ENCODE measurements at regions not wholly inside any gene's neighbourhood (a gene's known extent, or its start where the extent isn't known, plus 50 kb on each side); places are given as distances from the start of the nearest gene placed in this dataset.
"Not testable (repeated sequence)": the region's sequence is repeated elsewhere in the genome, so short reads cannot be mapped to it uniquely, and the experiment has no call there.

DNA sequence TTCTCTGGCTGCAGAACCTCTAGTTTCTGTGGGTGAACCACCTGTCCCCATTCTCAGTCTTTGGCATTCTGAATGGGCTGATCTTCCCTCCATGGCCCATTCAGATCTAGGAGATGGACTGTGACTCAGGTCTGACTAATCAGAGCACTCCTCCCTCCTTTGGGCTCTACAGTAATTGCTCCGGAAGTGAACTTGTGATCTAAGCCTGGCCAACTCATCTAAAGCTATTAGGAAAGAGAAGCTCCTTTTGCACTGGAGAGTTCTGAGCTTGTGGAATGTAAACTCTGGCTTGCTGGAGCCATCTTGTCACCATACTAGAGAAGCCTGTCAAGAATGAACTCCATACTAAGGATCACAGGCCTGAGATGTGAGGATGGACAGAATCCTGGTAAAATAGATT, 168.2 kb downstream of the SUDS3 start:
- TF ChIP-seq, protein P1, sequence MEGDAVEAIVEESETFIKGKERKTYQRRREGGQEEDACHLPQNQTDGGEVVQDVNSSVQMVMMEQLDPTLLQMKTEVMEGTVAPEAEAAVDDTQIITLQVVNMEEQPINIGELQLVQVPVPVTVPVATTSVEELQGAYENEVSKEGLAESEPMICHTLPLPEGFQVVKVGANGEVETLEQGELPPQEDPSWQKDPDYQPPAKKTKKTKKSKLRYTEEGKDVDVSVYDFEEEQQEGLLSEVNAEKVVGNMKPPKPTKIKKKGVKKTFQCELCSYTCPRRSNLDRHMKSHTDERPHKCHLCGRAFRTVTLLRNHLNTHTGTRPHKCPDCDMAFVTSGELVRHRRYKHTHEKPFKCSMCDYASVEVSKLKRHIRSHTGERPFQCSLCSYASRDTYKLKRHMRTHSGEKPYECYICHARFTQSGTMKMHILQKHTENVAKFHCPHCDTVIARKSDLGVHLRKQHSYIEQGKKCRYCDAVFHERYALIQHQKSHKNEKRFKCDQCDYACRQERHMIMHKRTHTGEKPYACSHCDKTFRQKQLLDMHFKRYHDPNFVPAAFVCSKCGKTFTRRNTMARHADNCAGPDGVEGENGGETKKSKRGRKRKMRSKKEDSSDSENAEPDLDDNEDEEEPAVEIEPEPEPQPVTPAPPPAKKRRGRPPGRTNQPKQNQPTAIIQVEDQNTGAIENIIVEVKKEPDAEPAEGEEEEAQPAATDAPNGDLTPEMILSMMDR (IDR thresholded peaks at IDR 0.05; ENCODE audit: insufficient read depth, low read depth, low read length, missing control alignments) = no peak
- no peak overlapping the region for H3K4me3 ChIP-seq (ENCODE audit: low read depth, low read length)
- no peak for DNase-seq (ENCODE audit: low read depth)

DNA sequence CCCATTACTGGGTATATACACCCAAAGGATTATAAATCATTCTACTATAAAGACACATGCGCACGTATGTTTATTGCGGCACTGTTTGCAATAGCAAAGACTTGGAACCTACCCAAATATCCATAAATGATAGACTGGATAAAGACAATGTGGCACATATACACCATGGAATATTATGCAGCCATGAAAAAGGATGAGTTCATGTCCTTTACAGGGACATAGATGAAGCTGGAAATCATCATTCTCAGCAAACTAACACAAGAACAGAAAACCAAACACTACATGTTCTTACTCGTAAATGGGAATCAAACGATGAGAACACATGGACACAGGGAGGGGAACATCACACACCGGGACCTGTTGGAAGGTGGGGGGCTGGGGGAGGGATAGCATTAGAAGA, 171.3 kb downstream of the SUDS3 start:
- not testable (repeated sequence) for H3K4me3 ChIP-seq (ENCODE audit: low read depth, low read length); DNase-seq (ENCODE audit: low read depth)

DNA sequence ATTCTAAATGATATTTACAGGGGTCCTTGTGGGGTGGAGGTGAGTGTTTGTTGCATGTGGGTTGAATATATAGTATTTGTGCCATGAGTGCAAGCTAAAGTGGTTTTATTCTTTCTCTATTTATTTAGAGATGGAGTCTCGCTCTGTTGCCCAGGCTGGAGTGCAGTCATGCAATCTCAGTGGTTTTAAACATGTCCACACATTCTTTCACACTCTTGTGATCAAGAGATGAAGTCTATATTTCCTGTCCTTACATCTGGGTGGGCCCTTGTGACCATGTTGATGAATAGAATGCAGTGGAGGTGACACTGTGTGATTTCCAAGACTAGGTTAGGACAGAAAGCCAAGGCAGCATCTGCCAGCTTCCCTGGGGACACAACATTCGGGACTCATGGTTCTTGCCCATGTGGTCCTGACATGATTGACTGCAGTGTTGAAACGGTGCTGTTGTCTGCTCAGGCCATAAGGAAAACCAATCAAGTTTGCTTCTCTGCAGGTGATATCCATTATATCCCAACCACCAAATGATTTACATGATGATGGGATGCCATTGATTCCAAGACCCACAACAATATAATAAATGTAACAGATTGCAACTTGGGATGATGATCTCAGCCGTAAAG, 172.6 kb downstream of the SUDS3 start:
- H3K4me3 ChIP-seq (ENCODE audit: low read depth, low read length) = no peak overlapping the region
- TF ChIP-seq, protein P1 (IDR thresholded peaks at IDR 0.05; ENCODE audit: insufficient read depth, low read depth, low read length, missing control alignments) = no peak
- no peak for DNase-seq (ENCODE audit: low read depth)

DNA sequence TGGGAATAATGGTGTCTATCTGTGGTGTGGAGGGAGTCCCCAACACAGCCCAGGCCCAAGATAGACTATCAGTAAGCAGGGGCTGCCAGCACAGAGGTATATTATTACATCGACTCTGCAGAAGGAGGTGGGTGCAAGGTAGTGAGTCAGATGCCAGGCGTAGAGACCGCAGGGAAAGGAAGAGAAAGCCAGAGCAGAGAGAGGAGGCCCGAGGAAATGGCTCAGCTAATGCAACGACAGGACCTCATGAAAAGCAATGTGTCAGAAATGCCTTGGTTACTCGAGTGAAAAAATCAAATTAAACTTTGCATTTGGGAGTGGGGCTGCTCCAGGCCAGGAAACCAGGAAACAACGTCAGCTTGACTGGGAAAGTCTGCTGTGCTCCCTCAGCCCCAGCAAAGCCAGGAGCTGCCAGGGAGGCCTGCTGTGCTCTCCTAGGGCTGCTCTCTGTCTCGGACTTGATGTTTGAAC, 173.2 kb downstream of the SUDS3 start:
- DNase-seq (ENCODE audit: low read depth) = no peak
- TF ChIP-seq, protein P1 (IDR thresholded peaks at IDR 0.05; ENCODE audit: insufficient read depth, low read depth, low read length, missing control alignments) = no peak

DNA sequence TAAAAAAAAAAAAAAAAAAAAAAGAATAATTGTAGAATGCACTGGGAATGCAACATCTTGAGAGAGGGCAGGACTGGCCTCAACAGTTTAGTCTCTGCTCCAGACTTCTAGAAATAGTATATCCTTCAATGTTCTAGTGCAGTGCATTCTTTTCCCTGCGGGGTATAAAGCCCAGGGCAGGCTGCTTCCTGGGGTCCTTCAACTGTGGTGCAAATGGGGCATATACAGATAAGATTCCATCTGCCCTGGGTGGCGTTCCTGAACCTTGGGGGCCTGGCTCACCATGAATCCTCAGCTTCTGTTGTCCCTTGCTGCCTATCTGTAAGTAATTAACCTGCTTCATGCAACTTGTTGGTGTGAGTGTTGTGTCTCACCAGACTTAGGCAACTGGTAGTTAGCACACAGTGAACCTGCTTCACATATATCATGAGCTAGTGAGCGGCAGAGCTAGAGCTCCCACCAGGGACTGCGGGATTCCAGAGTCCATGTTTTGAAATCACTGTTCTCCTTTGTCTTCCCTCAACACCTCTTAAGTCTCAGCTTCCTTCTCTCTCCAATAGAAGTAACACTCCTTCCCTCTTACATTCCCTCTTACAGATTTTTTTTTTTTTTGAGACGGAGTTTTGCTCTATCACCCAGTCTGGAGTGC, 177.6 kb downstream of the SUDS3 start:
- no peak overlapping the region for H3K4me3 ChIP-seq (ENCODE audit: low read depth, low read length)
- no peak for DNase-seq (ENCODE audit: low read depth)
- TF ChIP-seq, protein P1 (IDR thresholded peaks at IDR 0.05; ENCODE audit: insufficient read depth, low read depth, low read length, missing control alignments) = no peak

More for the DNA sequence above, 173.2 kb downstream of the SUDS3 start:
- H3K4me3 ChIP-seq (ENCODE audit: low read depth, low read length) = no peak overlapping the region

- H3K4me3 ChIP-seq (ENCODE audit: low read depth, low read length) = no peak overlapping the region
- TF ChIP-seq, protein P1 (IDR thresholded peaks at IDR 0.05; ENCODE audit: insufficient read depth, low read depth, low read length, missing control alignments) = no peak
- DNase-seq (ENCODE audit: low read depth) = no peak
Observed at GRCh38 chr12:118558941-118559340, 182.6 kb downstream of the SUDS3 start.

- TF ChIP-seq, protein P1 (IDR thresholded peaks at IDR 0.05; ENCODE audit: insufficient read depth, low read depth, low read length, missing control alignments) = no peak
- DNase-seq (ENCODE audit: low read depth) = no peak
- no peak overlapping the region for H3K4me3 ChIP-seq (ENCODE audit: low read depth, low read length)
Observed at GRCh38 chr12:118560733-118561132, 184.4 kb downstream of the SUDS3 start.

Data from GM12865 (cell line).